Fibroblast of lung (primary cell): ENCODE measurements at regions not wholly inside any gene's neighbourhood (a gene's known extent, or its start where the extent isn't known, plus 50 kb on each side); places are given as distances from the start of the nearest gene placed in this dataset.

Experiments used
- EZH2 ChIP-seq: IDR thresholded peaks from 2 replicates; pipeline ENCODE4 v1.5.1; 2012; ENCODE audit warnings: low read length, control low read depth, mild to moderate bottlenecking; ENCODE audit errors: missing control alignments
- TF ChIP-seq, protein P1 (sequence below), 2 donors: IDR thresholded peaks in 1 of 2; conservative IDR thresholded peaks in 1 of 2; 1 replicate in 1 of 2; 2 replicates in 1 of 2; pipeline ENCODE4 v1.5.1; 2011 to 2012; ENCODE audit warnings: low read length in 2 of 2, control low read depth in 1 of 2, inconsistent platforms in 1 of 2, low read depth in 1 of 2, mild to moderate bottlenecking in 1 of 2

DNA sequence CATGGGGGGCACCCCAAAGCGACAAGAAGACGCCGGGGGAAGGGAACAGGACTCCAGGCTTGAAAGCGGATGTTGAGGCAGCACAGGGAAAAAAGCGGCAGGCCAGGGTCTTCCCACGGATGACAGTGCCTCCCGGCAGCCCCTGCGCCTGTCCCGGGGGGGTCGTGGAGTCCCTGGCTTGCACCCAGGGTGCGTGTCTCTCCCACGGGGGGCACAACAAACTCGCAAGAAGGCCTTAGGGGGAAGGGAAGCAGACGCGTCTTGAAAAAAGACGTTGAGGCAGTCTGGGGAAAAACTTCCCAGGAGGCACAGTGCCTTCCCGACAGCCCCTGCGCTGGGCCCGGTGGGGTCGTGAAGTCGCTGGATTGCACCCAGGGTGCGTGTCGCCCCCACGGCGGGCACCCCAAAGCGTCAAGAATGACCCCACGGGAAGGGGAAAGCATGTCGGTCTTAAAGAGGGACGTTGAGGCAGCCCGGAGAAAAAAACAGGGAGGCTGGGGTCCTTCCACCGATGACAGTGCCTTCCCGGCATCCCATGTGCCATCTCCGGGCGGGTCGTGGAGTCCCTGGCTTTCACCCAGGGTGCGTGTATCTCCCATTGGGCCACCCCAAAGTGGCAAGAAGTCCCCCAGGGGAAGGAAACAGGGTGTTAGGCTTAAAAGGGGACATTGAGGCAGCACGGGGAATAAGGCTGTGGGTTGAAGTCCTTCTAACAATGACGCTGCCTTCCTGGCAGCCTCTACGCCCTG, 159.9 kb upstream of the ALG10B start:
- TF ChIP-seq, protein P1, sequence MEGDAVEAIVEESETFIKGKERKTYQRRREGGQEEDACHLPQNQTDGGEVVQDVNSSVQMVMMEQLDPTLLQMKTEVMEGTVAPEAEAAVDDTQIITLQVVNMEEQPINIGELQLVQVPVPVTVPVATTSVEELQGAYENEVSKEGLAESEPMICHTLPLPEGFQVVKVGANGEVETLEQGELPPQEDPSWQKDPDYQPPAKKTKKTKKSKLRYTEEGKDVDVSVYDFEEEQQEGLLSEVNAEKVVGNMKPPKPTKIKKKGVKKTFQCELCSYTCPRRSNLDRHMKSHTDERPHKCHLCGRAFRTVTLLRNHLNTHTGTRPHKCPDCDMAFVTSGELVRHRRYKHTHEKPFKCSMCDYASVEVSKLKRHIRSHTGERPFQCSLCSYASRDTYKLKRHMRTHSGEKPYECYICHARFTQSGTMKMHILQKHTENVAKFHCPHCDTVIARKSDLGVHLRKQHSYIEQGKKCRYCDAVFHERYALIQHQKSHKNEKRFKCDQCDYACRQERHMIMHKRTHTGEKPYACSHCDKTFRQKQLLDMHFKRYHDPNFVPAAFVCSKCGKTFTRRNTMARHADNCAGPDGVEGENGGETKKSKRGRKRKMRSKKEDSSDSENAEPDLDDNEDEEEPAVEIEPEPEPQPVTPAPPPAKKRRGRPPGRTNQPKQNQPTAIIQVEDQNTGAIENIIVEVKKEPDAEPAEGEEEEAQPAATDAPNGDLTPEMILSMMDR (conservative IDR thresholded peaks at IDR 0.05 in 1 of 2, IDR thresholded peaks at IDR 0.05 in 1 of 2; ENCODE audit: low read depth in 1 of 2, low read length in 2 of 2), result no peak
- TF ChIP-seq EZH2, result no peak
